SW 1271 (cell line): ENCODE measurements at regions not wholly inside any gene's neighbourhood (a gene's known extent, or its start where the extent isn't known, plus 50 kb on each side); places are given as distances from the start of the nearest gene placed in this dataset.
A peak's percentile ranks its signal among the peaks of the same experiment; 100 is the strongest.
"Not testable (repeated sequence)": the region's sequence is repeated elsewhere in the genome, so short reads cannot be mapped to it uniquely, and the experiment has no call there.

Experiments used
- DNase-seq, 2 experiments: peaks; one replicate each; lab custom pipeline; 2025; lab: John Stamatoyannopoulos, UW

DNA sequence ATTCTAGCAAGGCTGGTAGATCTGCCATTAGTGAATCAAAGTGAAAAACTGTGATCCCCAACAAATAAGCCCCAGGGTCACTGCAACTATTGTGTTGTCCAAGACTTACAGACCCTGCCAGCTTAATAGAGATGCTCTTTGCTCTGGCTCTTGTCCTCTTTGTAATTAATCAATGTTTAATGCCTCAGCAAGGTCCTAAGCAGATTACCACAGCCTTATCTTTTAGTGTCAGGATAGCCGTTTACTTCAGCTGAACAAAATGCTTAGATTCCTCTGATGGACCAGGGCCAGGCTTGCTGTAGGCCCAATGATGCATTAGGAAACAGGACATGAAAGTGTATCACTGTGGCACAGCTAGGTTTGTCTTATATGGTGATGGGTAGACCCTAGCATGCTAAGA, 353.3 kb downstream of the HACE1 start:
- no peak for DNase-seq

GRCh38 chr6:104505838-104506237, 353.9 kb downstream of the HACE1 start:
- DNase-seq, result no peak

DNA sequence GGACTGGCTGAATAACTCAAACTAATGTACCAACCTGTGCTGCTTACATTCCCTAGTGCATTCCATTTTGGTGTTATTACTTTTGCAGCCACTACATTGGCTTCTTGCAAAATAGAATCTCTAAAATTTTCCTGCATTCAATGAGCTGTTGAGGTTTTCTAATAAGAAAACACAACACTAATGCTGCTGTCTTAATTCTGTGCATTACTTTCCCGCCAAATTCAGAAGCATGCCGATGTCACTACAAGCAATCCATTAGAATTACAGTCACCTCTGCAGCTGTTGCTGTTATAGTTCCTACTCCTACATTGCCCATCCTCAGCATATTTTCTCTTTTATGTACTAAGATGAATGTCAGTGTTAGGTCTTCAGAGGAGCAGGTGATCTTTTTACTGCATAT, 359.5 kb downstream of the HACE1 start:
- DNase-seq, result no peak

DNA sequence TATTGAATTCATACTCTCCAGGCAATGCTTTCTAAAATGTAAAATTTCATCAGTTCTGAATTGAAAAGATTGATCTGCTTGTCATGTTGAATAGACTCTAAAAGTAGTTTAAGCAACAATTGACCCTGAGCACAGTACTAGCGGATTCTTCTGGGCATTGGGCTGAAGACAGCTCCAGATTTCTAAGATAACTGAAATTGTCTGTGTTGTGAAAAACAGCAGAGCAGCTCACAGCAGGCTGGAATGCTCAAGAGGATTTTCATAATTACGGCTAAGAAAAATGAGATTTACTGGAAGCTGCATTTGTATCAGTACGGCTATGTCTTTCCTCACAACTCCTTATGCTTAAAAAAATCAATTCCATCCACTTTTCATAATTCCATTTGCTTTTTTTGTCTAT, 373.7 kb downstream of the HACE1 start:
- DNase-seq, result no peak

DNA sequence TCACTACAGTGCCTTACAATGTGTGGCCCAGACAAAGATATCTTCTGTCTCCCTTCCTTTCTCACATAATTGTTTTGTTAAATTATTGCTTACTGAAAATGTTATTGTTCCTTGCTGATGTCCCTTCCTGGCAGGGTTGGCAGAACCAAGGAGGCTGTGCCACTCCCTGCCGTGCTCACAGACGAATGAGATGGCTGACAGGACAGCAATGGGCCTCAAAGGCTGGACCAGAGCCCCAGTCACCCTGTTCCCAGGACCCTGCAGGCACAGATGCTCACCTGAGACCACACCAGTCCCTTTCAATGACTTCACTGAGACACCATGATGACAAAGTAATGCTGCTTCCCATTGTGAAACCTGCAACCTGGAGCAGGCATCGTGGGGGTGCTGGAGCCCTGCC, 375.1 kb downstream of the HACE1 start:
- no peak for DNase-seq

DNA sequence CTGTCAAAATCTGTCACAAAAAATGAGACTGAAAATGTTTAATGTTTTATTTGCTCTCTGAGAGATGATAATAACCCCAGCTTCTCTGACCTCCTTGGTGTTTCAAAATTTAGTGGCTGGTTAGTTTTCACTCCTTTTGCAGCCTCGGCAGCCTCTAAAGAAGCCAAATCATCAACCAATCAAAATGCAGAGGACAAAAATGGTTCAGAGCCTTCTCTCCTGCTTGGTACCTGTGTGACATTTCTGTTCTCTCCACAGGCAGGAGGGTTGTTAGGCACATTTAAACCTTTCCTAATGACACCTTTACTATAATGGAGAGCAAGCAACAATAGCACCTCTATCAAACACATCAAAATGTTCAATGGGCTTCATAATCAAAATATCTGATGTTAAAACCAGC, 375.5 kb downstream of the HACE1 start:
- DNase-seq, result no peak

DNA sequence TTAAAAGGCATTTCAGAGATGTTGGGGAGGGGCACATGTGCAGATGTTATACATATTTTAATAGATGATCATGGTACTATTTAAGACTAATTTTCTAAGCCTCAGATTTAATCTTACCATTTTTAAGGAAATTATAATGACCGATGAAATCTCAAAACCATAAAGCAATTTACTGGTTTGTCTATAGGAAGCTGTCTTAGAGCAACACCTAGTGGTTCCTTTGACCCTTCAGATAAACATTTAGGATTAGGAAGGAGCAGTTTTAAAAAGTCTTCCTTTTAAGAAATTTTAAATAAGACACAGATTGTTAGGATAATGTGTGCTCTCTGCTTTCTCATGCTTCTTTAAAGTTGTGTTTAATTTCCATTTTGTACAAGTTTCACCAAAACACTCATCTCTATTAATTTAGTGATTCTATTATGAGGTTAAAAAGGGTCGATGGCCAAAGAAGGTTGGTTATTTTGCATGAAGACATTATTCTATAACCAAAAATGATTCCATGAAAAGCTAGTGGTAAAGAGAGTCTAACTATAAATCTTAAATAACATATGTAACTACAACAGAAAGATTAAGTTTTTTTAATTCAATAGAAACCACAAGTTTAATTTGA, 376.4 kb downstream of the HACE1 start:
- DNase-seq, result peak in 1 of 2 experiments; percentile 13

DNA sequence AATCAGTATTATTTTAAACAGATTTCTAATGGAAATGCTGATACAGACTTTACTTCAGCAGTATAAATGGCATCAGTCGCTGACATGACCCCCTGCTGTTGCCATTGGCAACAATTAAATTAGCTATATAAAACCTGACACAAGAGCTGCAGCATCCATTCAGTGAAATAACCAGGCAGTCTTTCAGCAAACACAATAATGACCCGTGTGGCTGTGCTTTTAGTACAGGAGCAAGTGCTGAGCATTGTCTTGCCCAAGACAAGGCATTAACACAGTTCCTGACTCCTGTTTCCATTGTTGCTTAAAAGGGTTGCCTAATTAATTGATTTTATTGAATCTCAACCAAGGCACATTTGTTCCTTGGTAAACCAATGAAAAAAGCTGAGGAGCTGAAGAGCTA, 382.1 kb downstream of the HACE1 start:
- DNase-seq, result no peak

DNA sequence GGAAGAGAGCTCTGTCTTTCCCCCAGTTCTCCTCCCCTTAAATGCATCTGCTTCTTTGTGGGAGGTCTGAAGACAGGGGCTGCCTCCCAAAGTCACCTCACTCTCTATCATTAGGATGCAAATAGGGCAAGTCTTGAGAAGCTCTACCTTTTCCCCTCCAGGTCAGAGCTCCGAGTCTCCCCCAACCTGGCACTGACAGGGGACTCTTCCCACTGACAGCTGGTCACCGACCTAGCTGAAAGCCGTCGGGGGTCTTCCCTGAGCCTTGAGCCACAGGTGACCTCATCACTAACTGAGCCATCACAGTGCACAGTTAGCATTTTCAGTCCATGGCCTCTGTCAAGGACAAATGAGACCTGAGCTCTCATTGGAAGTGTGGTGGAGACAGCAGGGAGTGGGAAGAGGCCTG, 386.7 kb downstream of the HACE1 start:
- DNase-seq, result no peak

GRCh38 chr6:104472021-104472901, 387.5 kb downstream of the HACE1 start:
- DNase-seq, result no peak

GRCh38 chr6:104466306-104466705, 393.4 kb downstream of the HACE1 start:
- no peak for DNase-seq

DNA sequence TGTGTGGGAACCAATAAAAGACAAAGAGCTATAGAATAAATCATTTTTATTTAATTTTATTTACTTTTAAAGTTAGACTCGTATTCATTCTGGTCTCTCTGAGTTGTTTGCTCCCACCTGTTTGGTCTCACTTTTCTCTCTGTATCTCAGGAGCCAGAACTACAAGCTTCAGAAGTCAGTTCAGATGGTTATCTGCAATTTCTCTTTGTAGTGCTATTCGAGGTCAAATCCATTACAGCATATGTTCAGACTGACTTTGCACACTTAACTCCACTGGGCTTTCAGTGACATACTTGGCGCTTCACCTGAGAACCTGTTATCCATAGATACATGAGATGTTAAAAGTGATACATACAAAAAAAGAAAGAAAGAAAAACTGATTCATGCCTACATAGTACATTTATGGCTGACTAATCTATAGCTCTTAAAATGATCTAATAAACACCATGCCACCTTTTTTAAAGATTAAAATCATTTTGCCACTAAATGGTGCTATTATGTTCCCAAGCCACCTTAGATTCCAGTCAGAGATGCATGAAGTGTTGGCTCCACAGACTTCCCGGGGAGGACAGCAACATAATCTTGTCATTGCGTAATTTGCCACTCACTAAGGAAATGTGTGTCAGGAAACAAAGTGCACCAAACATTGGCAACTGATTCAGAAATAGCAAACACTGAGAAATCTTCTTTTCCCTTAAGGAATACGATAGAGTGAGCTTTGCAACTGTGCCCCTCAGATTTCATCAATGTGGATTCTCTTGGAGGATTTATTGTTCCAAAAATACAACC, 396.7 kb downstream of the HACE1 start:
- DNase-seq, result no peak

- no peak for DNase-seq
Observed at GRCh38 chr6:104460738-104461483, 398.8 kb downstream of the HACE1 start.

DNA sequence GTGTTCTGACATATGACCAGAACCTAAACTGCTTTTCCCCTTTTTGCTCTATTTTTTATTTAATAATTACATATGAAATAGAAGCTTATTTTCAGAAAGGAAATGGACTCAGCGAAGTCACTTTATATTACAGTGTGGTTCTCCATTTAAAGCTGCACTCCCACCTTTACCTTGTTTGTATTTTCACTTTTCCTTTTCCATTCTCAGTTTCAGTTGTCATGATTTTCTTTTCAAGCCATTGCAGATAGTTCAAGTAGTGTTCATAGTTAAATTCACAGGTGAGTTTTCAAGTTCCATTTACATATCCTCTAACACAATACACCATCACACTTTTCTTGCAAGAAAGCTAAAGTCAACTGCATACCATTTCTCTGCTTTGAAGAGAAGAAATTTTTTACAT, 400.2 kb downstream of the HACE1 start:
- DNase-seq, result no peak

- no peak for DNase-seq
Observed at GRCh38 chr6:104449918-104450317, 409.8 kb downstream of the HACE1 start.

DNA sequence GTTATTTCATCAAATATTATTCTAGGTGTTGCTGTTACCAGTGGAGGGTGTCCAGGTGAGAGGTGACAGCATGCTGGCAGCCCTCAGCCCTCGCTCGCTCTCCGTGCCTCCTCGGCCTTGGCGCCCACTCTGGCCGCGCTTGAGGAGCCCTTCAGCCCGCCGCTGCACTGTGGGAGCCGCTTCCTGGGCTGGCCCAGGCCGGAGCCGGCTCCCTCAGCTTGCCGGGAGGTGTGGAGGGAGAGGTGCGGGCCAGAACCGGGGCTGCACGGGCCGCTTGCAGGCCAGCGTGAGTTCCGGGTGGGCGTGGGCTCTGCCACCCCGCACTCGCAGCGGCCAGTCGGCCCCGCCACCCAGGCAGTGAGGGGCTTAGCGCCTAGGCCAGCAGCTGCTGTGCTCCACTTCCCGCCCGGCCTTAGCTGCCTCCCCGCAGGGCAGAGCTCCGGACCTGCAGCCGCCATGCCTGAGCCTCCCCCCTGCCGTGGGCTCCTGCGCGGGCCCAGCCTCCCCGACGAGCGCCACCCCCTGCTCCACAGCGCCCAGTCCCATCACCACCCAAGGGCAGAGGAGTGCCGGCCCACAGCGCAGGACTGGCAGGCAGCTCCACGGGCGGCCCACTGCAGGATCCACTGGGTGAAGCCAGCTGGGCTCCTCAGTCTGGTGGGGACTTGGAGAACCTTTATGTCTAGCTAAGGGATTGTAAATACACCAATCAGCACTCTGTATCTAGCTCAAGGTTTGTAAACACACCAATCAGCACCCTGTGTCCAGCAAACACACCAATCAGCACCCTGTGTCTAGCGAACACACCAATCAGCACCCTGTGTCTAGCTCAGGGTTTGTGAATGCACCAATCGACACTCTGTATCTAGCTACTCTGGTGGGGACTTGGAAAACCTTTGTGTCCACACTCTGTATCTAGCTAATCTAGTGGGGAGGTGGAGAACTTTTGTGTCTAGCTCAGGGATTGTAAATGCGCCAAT, 413.3 kb downstream of the HACE1 start:
- not testable (repeated sequence) for DNase-seq

DNA sequence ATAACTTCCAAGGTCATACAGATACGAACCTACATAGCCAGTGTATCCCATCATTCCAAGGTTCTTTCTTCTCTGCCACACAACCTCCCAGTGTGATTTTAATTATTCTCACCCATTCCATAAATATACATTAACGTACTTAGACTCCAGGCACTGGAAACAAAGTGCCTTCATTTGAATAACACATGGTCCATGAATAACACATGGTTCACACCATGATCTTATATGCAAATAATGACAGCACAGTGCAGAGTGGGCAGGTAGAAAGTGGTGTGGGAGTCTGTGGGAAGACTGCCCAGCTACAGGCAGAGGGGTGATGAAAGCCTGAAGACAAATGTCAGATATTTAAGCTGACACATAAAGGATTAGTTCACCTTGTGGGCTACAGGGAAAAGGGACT, 425.2 kb downstream of the HACE1 start:
- no peak for DNase-seq

DNA sequence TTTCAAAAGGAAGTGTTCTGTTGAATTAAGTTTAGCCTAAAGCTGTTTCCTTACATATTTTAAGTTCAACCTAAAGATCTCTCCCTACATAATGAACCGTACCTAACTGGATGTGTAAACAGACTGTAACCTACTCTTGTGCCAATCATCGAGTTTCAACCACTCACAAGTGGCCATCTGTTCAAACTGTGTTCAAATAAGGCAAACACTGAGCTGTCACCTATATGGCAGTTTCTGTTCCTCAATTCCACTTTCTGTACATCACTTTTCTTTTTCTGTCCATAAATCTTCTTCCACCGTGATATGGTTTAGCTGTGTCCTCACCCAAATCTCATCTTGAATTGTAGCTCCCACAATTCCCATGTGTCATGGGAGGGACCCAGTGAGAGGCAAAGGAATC, 428.6 kb downstream of the HACE1 start:
- no peak for DNase-seq

DNA sequence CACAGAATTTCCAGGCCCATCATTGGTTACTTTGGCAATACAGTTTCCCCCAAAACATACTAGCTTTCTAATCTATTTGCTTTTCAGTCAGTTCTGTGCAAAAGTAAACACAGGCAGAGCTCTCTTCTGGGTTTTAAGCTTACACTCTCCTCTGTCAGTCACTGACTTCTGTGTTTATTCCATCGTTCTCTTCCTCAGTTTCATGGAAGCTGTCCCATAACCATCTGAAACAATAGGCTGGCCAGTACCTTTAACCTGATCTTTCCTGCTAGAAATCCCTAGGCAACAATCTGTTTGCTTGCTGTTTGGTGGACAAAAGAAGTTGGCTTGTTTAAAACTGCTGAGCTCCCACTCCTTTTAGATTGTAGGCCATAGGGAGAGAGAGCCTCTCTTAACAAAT, 431.5 kb downstream of the HACE1 start:
- DNase-seq, result no peak

DNA sequence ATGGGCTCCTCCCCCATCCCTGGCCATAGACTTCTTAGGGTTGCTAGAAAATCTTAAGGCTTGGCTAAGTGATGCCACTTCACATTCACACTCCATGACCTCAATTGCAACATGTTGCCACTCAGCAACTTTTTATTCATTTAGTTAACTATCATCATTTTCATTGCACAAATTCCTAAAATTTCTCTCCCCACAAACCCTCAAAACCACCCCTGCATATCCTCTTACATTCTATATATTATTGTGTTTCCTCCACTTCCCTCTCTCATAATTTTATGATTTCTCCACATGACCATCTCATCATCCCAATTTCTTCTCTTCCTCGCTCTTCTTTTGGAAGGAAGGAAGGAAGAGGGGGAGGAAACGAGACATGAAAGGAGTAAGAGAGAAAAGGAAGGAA, 436.0 kb downstream of the HACE1 start:
- DNase-seq, result no peak

- no peak for DNase-seq
Observed at GRCh38 chr6:104421650-104422049, 438.1 kb downstream of the HACE1 start.
